SK-N-SH treated with all-trans-retinoic acid at 6 μM for 48 hours (cell line): ENCODE measurements at regions not wholly inside any gene's neighbourhood (a gene's known extent, or its start where the extent isn't known, plus 50 kb on each side); places are given as distances from the start of the nearest gene placed in this dataset.

Experiments
- ATAC-seq: fragments of 200-7000 bp; cut with Tn5 transposase; 3 replicates; pipeline ENCODE4 v1.9.1; 2020; ENCODE audit warnings: mild to moderate bottlenecking, moderate library complexity
- ARNTL ChIP-seq: fragments of 450-650 bp; formaldehyde crosslinking; IDR thresholded peaks from 2 replicates; pipeline ENCODE4 v1.5.0; 2020; ENCODE audit warnings: low read depth, mild to moderate bottlenecking, moderate library complexity, borderline replicate concordance
- BACH2 ChIP-seq: fragments of 250-450 bp; sonication (Bioruptor Pico); IDR thresholded peaks from 2 replicates; pipeline ENCODE4 v1.9.0; 2021; ENCODE audit warnings: mild to moderate bottlenecking, borderline replicate concordance
- CSDC2 ChIP-seq: fragments of 250-450 bp; sonication (Bioruptor Pico); IDR thresholded peaks from 2 replicates; pipeline ENCODE4 v1.5.0; 2020; ENCODE audit warnings: mild to moderate bottlenecking, moderate library complexity
- ESRRG ChIP-seq: fragments of 250-450 bp; sonication (Bioruptor Pico); IDR thresholded peaks from 2 replicates; pipeline ENCODE4 v1.6.1; 2021; ENCODE audit warnings: mild to moderate bottlenecking
- GLIS3 ChIP-seq: fragments of 250-450 bp; sonication (Bioruptor Pico); IDR thresholded peaks from 2 replicates; pipeline ENCODE4 v1.5.0; 2020; ENCODE audit warnings: mild to moderate bottlenecking, moderate library complexity
- ISL1 ChIP-seq: fragments of 250-450 bp; sonication (Bioruptor Pico); IDR thresholded peaks from 2 replicates; pipeline ENCODE4 v2.1.2; 2022; ENCODE audit warnings: mild to moderate bottlenecking, moderate library complexity
- OSR1 ChIP-seq: fragments of 250-450 bp; sonication (Bioruptor Pico); IDR thresholded peaks from 2 replicates; pipeline ENCODE4 v1.8.0; 2022; ENCODE audit warnings: moderate library complexity, mild to moderate bottlenecking, inconsistent platforms
- PPARA ChIP-seq: fragments of 250-450 bp; sonication (Bioruptor Pico); IDR thresholded peaks from 2 replicates; pipeline ENCODE4 v1.5.0; 2020; ENCODE audit warnings: mild to moderate bottlenecking, borderline replicate concordance
- RARB ChIP-seq: fragments of 250-450 bp; sonication (Bioruptor Pico); IDR thresholded peaks from 2 replicates; pipeline ENCODE4 v1.8.0; 2021; ENCODE audit warnings: mild to moderate bottlenecking, moderate library complexity
- SNAI2 ChIP-seq: fragments of 250-450 bp; sonication (Bioruptor Pico); IDR thresholded peaks from 2 replicates; pipeline ENCODE4 v1.5.0; 2020; ENCODE audit warnings: mild to moderate bottlenecking, moderate library complexity
- TOX ChIP-seq: fragments of 250-450 bp; sonication (Bioruptor Pico); IDR thresholded peaks from 2 replicates; pipeline ENCODE4 v1.8.0; 2021; ENCODE audit warnings: mild to moderate bottlenecking, moderate library complexity, borderline replicate concordance
- ZC3H10 ChIP-seq: fragments of 250-450 bp; sonication (Bioruptor Pico); IDR thresholded peaks from 2 replicates; pipeline ENCODE4 v1.5.1; 2021; ENCODE audit warnings: mild to moderate bottlenecking, moderate library complexity
- ZFP3 ChIP-seq: fragments of 250-450 bp; sonication (Bioruptor Pico); IDR thresholded peaks from 2 replicates; pipeline ENCODE4 v1.5.0; 2020; ENCODE audit warnings: mild to moderate bottlenecking, moderate library complexity
- ZFP30 ChIP-seq: fragments of 450-650 bp; formaldehyde crosslinking; IDR thresholded peaks from 2 replicates; pipeline ENCODE4 v1.5.0; 2022; ENCODE audit warnings: mild to moderate bottlenecking, moderate library complexity
- ZNF565 ChIP-seq: fragments of 450-650 bp; formaldehyde crosslinking; conservative IDR thresholded peaks from 2 replicates; pipeline ENCODE4 v1.5.0; 2020; ENCODE audit warnings: low read depth, mild to moderate bottlenecking, moderate library complexity
- ZNF70 ChIP-seq: fragments of 450-650 bp; formaldehyde crosslinking; IDR thresholded peaks from 2 replicates; pipeline ENCODE4 v1.5.0; 2020; ENCODE audit warnings: mild to moderate bottlenecking, moderate library complexity
- ZNF8 ChIP-seq: fragments of 450-650 bp; formaldehyde crosslinking; IDR thresholded peaks from 2 replicates; pipeline ENCODE4 v1.5.0; 2020; ENCODE audit warnings: mild to moderate bottlenecking, moderate library complexity
- TF ChIP-seq, protein P1 (sequence below): fragments of 250-450 bp; sonication (Bioruptor Pico); IDR thresholded peaks from 2 replicates; pipeline ENCODE4 v1.5.0; 2020; ENCODE audit warnings: mild to moderate bottlenecking, moderate library complexity
- TF ChIP-seq, protein P2 (sequence below): fragments of 250-450 bp; sonication (Bioruptor Pico); IDR thresholded peaks from 2 replicates; pipeline ENCODE4 v1.5.1; 2020; ENCODE audit warnings: low read depth, mild to moderate bottlenecking, moderate library complexity
- TF ChIP-seq, protein P3 (sequence below): fragments of 250-450 bp; sonication (Bioruptor Pico); IDR thresholded peaks from 2 replicates; pipeline ENCODE4 v1.5.1; 2021; ENCODE audit warnings: mild to moderate bottlenecking, moderate library complexity

DNA sequence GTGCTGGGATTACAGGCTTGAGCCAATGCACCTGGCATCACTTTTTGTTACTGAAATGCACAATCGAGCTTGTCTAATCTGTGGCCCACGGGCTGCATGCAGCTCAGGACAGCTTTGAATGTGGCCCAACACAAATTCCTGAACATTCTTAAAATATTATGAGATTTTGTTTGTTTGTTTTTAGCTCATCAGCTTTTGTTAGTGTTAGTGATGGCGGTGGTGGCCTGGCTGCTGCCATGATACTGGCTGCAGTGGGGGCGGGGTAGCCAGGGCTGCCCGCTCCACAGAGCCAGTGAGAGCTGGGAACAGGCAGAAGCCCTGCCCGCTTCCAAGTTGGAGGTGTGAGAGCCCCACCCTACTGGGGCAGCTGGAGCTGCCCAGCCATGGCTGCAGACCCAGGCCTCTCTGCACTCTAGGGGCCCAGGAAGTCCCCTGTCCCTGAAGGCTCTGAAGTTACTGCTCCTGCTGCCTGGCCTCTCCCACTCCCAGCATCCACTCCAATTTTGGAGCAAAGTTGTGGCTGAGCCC lies 76.6 kb upstream of the SHB start:
- ATAC-seq: no peak
- no peak for TF ChIP-seq BACH2
- TF ChIP-seq, all 23 proteins: peak for 0

DNA sequence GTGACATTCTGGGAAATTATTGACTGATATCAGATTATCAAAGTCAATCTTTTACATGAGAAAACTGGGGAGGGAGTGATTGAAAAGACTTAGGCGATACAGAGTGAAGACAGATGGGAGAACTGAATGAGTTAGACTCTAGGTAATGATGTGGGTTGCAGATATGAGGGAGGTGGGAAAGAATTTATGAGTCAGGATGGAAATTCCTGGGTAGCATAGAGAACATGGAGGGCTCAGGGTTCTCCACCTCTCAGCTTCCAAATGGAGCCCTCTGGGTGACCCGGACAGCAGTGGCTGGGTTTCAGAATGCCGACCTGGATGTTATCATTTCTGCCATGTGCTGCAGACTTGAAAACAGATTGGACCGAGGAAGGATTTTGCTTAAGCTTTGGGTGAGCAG lies 75.4 kb upstream of the SHB start:
- no peak for TF ChIP-seq GLIS3 (CRISPR knock-in tag)
- TF ChIP-seq ISL1 (CRISPR knock-in tag): peak; percentile 36
- ATAC-seq: no peak; the same call in 1 of the 3 replicates

DNA sequence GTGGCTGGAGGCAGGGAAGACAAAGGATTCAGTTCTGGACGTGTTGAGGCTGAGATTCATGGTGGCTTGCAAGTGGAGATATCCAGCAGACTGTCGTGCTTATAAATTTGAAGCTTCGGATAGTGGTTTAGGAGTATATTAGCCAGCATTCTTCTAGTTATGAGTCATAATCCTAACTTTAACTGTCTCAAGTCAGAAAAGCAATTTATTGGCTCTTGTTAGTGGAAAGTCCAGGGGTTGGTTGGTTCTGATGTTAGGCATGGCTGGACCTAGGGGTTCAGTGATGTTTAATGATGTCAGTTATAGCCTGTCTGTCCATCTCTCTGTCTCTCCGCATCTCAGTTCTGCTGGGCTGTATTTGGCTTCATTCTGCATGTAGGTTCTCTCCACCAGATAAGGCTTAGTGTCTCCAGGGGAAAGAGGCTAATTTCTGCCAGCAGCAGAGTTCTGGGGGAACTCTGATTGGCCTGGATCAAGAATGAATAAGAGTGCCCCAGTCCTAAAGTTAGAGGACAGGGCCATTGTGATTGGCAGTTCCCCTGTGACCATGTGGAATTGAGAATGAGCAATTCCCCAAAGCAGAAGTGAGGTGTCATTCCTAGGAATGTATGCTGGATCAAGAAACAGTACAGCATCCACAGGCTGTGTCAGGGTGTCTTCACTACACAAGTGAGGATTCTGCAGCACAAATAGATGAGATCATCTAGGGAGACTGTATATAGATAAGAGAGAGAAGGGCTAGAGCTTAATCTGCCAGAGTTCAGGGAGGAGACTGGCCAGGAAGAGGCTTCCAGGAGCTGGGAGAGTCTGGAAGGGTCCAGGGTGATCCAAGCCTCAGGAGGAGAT lies 72.9 kb upstream of the SHB start:
- ATAC-seq: peak; percentile 88
- TF ChIP-seq SNAI2 (CRISPR knock-in tag): no peak
- TF ChIP-seq ESRRG: no peak
- TF ChIP-seq, protein P1, sequence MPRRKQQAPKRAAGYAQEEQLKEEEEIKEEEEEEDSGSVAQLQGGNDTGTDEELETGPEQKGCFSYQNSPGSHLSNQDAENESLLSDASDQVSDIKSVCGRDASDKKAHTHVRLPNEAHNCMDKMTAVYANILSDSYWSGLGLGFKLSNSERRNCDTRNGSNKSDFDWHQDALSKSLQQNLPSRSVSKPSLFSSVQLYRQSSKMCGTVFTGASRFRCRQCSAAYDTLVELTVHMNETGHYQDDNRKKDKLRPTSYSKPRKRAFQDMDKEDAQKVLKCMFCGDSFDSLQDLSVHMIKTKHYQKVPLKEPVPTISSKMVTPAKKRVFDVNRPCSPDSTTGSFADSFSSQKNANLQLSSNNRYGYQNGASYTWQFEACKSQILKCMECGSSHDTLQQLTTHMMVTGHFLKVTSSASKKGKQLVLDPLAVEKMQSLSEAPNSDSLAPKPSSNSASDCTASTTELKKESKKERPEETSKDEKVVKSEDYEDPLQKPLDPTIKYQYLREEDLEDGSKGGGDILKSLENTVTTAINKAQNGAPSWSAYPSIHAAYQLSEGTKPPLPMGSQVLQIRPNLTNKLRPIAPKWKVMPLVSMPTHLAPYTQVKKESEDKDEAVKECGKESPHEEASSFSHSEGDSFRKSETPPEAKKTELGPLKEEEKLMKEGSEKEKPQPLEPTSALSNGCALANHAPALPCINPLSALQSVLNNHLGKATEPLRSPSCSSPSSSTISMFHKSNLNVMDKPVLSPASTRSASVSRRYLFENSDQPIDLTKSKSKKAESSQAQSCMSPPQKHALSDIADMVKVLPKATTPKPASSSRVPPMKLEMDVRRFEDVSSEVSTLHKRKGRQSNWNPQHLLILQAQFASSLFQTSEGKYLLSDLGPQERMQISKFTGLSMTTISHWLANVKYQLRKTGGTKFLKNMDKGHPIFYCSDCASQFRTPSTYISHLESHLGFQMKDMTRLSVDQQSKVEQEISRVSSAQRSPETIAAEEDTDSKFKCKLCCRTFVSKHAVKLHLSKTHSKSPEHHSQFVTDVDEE: no peak
- no peak for TF ChIP-seq ZNF8 (CRISPR knock-in tag)
- TF ChIP-seq CSDC2: peak; percentile 28; the same call in 1 of the 2 replicates
- TF ChIP-seq, protein P2, sequence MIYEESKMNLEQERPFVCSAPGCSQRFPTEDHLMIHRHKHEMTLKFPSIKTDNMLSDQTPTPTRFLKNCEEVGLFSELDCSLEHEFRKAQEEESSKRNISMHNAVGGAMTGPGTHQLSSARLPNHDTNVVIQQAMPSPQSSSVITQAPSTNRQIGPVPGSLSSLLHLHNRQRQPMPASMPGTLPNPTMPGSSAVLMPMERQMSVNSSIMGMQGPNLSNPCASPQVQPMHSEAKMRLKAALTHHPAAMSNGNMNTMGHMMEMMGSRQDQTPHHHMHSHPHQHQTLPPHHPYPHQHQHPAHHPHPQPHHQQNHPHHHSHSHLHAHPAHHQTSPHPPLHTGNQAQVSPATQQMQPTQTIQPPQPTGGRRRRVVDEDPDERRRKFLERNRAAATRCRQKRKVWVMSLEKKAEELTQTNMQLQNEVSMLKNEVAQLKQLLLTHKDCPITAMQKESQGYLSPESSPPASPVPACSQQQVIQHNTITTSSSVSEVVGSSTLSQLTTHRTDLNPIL (CRISPR knock-in tag): no peak
- TF ChIP-seq ZFP30: no peak
- TF ChIP-seq ISL1 (CRISPR knock-in tag): peak; percentile 29; the same call in 1 of the 2 replicates

DNA sequence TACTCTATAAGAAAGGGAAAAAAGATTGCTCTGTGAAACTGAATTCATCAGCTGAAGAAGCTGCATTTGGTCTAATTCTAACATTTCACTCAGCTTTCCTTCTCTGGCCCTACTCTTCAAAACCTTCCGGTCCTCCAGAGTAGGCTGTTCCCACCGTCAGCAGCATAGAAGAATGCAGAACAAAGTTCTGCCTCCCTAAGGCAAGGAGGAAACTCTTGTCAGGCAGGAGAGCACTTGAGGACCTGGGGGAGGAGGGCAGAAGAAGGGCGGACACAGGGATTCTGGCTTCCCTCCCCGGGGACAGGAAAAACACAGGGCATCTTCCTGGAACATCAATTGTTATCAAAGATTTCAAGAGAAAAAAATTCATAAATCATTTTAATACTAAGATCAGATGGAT lies 69.2 kb upstream of the SHB start:
- no peak for TF ChIP-seq PPARA (CRISPR knock-in tag)
- TF ChIP-seq, protein P3, sequence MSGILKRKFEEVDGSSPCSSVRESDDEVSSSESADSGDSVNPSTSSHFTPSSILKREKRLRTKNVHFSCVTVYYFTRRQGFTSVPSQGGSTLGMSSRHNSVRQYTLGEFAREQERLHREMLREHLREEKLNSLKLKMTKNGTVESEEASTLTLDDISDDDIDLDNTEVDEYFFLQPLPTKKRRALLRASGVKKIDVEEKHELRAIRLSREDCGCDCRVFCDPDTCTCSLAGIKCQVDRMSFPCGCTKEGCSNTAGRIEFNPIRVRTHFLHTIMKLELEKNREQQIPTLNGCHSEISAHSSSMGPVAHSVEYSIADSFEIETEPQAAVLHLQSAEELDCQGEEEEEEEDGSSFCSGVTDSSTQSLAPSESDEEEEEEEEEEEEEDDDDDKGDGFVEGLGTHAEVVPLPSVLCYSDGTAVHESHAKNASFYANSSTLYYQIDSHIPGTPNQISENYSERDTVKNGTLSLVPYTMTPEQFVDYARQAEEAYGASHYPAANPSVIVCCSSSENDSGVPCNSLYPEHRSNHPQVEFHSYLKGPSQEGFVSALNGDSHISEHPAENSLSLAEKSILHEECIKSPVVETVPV (CRISPR knock-in tag): no peak
- TF ChIP-seq CSDC2: no peak
- TF ChIP-seq ZC3H10 (CRISPR knock-in tag): no peak
- TF ChIP-seq RARB (CRISPR knock-in tag): no peak
- no peak for TF ChIP-seq ZFP30
- TF ChIP-seq TOX (CRISPR knock-in tag): no peak
- TF ChIP-seq ZNF565: no peak
- no peak for TF ChIP-seq ARNTL (CRISPR knock-in tag)
- TF ChIP-seq ZFP3 (CRISPR knock-in tag): no peak
- no peak for TF ChIP-seq ISL1 (CRISPR knock-in tag)
- TF ChIP-seq OSR1 (CRISPR knock-in tag): no peak
- TF ChIP-seq ESRRG: no peak
- no peak for TF ChIP-seq ZNF70 (CRISPR knock-in tag)
- TF ChIP-seq SNAI2 (CRISPR knock-in tag): no peak
- no peak for TF ChIP-seq BACH2
- TF ChIP-seq GLIS3 (CRISPR knock-in tag): no peak
- ATAC-seq: no peak

DNA sequence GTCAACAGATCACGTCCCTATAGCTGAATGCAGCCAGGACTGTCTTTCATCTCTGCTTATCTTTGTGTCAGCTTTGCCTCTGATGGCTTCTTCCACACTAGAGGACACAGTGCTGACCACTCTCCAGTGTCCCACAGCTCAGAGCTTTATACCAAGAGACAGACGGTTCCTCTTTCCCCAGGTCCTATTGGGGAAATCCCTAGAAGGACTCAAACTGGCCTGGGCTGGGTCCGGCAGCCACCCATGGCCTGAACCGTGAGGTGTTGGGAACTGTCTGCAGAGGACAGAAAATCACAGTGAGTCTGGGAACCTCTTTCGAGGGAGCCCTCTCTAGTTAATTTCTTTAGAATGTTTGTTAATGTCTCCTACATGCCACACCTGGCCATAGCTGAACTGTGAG lies 68.3 kb upstream of the SHB start:
- ATAC-seq: no peak
- TF ChIP-seq, protein P3 (CRISPR knock-in tag): no peak
- no peak for TF ChIP-seq ZNF70 (CRISPR knock-in tag)
